HL-60 (cell line): ENCODE measurements at regions not wholly inside any gene's neighbourhood (a gene's known extent, or its start where the extent isn't known, plus 50 kb on each side); places are given as distances from the start of the nearest gene placed in this dataset.

ENCODE experiments used
- DNase-seq, 2 experiments: peaks; one replicate each; pipeline ENCODE4 v3.0.0-alpha.2; 2010 to 2020; ENCODE audit warnings: low read depth in 1 of 2, low spot score in 1 of 2
- H3K27ac ChIP-seq: fragments of 250-450 bp; sonication (Bioruptor Pico); replicated peaks from 2 replicates; pipeline ENCODE4 v1.5.1; 2020; ENCODE audit warnings: mild to moderate bottlenecking, moderate library complexity
- H3K27me3 ChIP-seq: fragments of 250-450 bp; sonication (Bioruptor Pico); 2 replicates; pipeline ENCODE4 v1.5.1; 2021; ENCODE audit warnings: mild to moderate bottlenecking, moderate library complexity; ENCODE audit not compliant: insufficient read depth, poor library complexity, severe bottlenecking
- H3K4me3 ChIP-seq: replicated peaks from 2 replicates; pipeline ENCODE4 v1.5.1; 2011; ENCODE audit warnings: mild to moderate bottlenecking, control low read depth, low read length; ENCODE audit not compliant: insufficient read depth
- CTCF ChIP-seq: IDR thresholded peaks from one replicate; pipeline ENCODE4 v1.5.1; 2011; ENCODE audit warnings: low read length, control low read depth, inconsistent platforms; ENCODE audit not compliant: insufficient read depth
- GABPA ChIP-seq: IDR thresholded peaks from 2 replicates; pipeline ENCODE4 v1.6.1; 2012; ENCODE audit warnings: low read depth
- POLR2AphosphoS5 ChIP-seq: IDR thresholded peaks from 2 replicates; pipeline ENCODE4 v1.6.1; 2012; ENCODE audit warnings: low read depth
- REST ChIP-seq: IDR thresholded peaks from 2 replicates; pipeline ENCODE4 v1.6.1; 2012; ENCODE audit warnings: low read depth; ENCODE audit not compliant: insufficient replicate concordance
- SPI1 ChIP-seq: IDR thresholded peaks from 2 replicates; pipeline ENCODE4 v1.6.1; 2012; ENCODE audit warnings: low read depth, mild to moderate bottlenecking, borderline replicate concordance

- DNase-seq, result no peak
- Histone ChIP-seq H3K4me3 (no peak overlapping the region), H3K27me3 (peaks cover 2% of the 10 kb centered on the region), H3K27ac (no peak overlapping the region)
- TF ChIP-seq GABPA, result no peak
- TF ChIP-seq SPI1, result no peak
- TF ChIP-seq POLR2AphosphoS5, result no peak
- no peak for TF ChIP-seq REST
- no peak for TF ChIP-seq CTCF
Measured at GRCh38 chr18:38023871-38024270, 458.3 kb upstream of the CELF4 start.

GRCh38 chr18:38022234-38022633 is 456.6 kb upstream of the CELF4 start:
- Histone ChIP-seq H3K27me3 (peaks cover 2% of the 10 kb centered on the region), H3K27ac (no peak overlapping the region), H3K4me3 (no peak overlapping the region)
- no peak for DNase-seq
- TF ChIP-seq GABPA, result no peak
- TF ChIP-seq SPI1, result no peak
- no peak for TF ChIP-seq CTCF
- no peak for TF ChIP-seq REST
- no peak for TF ChIP-seq POLR2AphosphoS5

GRCh38 chr18:38019292-38019691 is 453.7 kb upstream of the CELF4 start:
- no peak for DNase-seq
- TF ChIP-seq SPI1 (no peak), GABPA (no peak), CTCF (no peak)
- H3K27me3 ChIP-seq, result peaks cover 2% of the 10 kb centered on the region
- no peak overlapping the region for H3K4me3 ChIP-seq
- H3K27ac ChIP-seq, result no peak overlapping the region
